Left lung (tissue), 4 donors: ENCODE measurements at regions not wholly inside any gene's neighbourhood (a gene's known extent, or its start where the extent isn't known, plus 50 kb on each side); places are given as distances from the start of the nearest gene placed in this dataset.

Source experiments
- ATAC-seq: fragments of 200-7000 bp; cut with Tn5 transposase; one replicate; pipeline ENCODE4 v1.9.1; 2020; ENCODE audit warnings: moderate library complexity
- DNase-seq, 4 donors: peaks; one replicate each; pipeline ENCODE4 v3.0.0-alpha.2; 2013 to 2020
- H3K27ac ChIP-seq, 2 donors: fragments of 200-600 bp; sonication (generic) in 1 of 2; one replicate each; pipeline versions ENCODE4 v1.5.0 to v1.8.0; 2020 to 2021
- H3K27me3 ChIP-seq, 2 donors: fragments of 200-600 bp; sonication (generic) in 1 of 2; one replicate each; pipeline versions ENCODE4 v1.5.0 to v1.8.0; 2020 to 2021
- H3K36me3 ChIP-seq, 2 donors: fragments of 200-600 bp; sonication (generic) in 1 of 2; one replicate each; pipeline versions ENCODE4 v1.5.0 to v1.8.0; 2020 to 2021
- H3K4me1 ChIP-seq, 2 donors: fragments of 200-600 bp; one replicate each; pipeline ENCODE4 v1.8.0; 2021
- H3K4me3 ChIP-seq, 2 donors: fragments of 200-600 bp; sonication (generic) in 1 of 2; one replicate each; pipeline versions ENCODE4 v1.5.0 to v1.8.0; 2020 to 2021; ENCODE audit warnings: mild to moderate bottlenecking in 1 of 2
- H3K9me3 ChIP-seq, 2 donors: fragments of 200-600 bp; sonication (generic) in 1 of 2; one replicate each; pipeline versions ENCODE4 v1.5.0 to v1.8.0; 2020 to 2021
- CTCF ChIP-seq, 2 donors: fragments of 200-600 bp; sonication (generic) in 1 of 2; IDR thresholded peaks; one replicate each; pipeline versions ENCODE4 v1.5.0 to v1.8.0; 2021; ENCODE audit warnings: antibody characterized with exemption in 2 of 2
- intact Hi-C, 2 donors: fragments of 100-400 bp; cut with DNase I; formaldehyde crosslinking; loops; one replicate each; pipeline versions ENCODE4 v1.11.2 to v1.14.2; 2022
- donor health status: DM: no; HTN: yes; CAD: no.
- donor health status: DM: no; HTN: no; CAD: no.

DNA sequence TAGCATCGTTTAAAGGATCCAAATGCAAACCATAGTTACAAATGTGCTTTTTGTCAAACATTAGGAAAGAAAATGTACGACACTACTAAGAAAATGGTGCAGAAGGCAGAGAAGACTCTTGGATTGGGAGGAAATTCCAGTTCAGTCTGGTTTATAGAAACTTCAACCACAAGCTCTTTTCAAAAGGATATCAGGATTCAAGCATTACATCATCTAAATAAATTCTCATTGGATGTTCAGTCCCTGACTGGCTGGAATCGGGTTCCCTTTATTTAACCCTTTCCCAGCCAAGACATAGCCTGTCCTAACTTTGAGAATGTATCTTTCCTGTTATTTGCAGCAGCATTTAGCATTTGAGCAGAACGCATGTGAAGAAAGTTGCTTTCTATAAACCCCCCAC is 184.6 kb downstream of the LMO4 start:
- no peaks in the 10 kb centered on the region for H3K36me3 ChIP-seq
- H3K9me3 ChIP-seq, result no peaks in the 10 kb centered on the region
- H3K27me3 ChIP-seq, result no peaks in the 10 kb centered on the region
- ATAC-seq (peak; percentile 24), DNase-seq (no peak)
- H3K27ac ChIP-seq, result peak overlapping the region in 1 of 2 donors; percentile 56
- intact Hi-C loops, result no loop called here
- no peaks in the 10 kb centered on the region for H3K4me1 ChIP-seq
- H3K4me3 ChIP-seq, result no peak overlapping the region
- TF ChIP-seq CTCF (IDR thresholded peaks at IDR 0.05), result no peak

GRCh38 chr1:87513966-87514660 is 185.4 kb downstream of the LMO4 start:
- peak; percentile 33 for ATAC-seq
- no peak for TF ChIP-seq CTCF (IDR thresholded peaks at IDR 0.05)

GRCh38 chr1:87515781-87516180 is 187.1 kb downstream of the LMO4 start:
- no peak for ATAC-seq

More at GRCh38 chr1:87513966-87514660, 185.4 kb downstream of the LMO4 start:
- Histone ChIP-seq H3K36me3 (no peaks in the 10 kb centered on the region), H3K9me3 (no peaks in the 10 kb centered on the region), H3K4me1 (no peaks in the 10 kb centered on the region), H3K27ac (no peak overlapping the region), H3K27me3 (no peaks in the 10 kb centered on the region), H3K4me3 (no peak overlapping the region)
- no peak for DNase-seq
- intact Hi-C loops, result no loop called here

GRCh38 chr1:87518794-87519193 is 190.1 kb downstream of the LMO4 start:
- DNase-seq (no peak), ATAC-seq (no peak)
- no peaks in the 10 kb centered on the region for H3K36me3 ChIP-seq
- H3K4me3 ChIP-seq, result no peak overlapping the region
- no peak overlapping the region for H3K27ac ChIP-seq
- TF ChIP-seq CTCF (IDR thresholded peaks at IDR 0.05), result no peak
- intact Hi-C loops, result no loop called here
- no peaks in the 10 kb centered on the region for H3K4me1 ChIP-seq
- no peaks in the 10 kb centered on the region for H3K9me3 ChIP-seq
- no peaks in the 10 kb centered on the region for H3K27me3 ChIP-seq

More at GRCh38 chr1:87515781-87516180, 187.1 kb downstream of the LMO4 start:
- Histone ChIP-seq H3K4me3 (no peak overlapping the region), H3K27ac (no peak overlapping the region), H3K4me1 (no peaks in the 10 kb centered on the region), H3K36me3 (no peaks in the 10 kb centered on the region), H3K27me3 (no peaks in the 10 kb centered on the region), H3K9me3 (no peaks in the 10 kb centered on the region)
- intact Hi-C loops, result no loop called here
- TF ChIP-seq CTCF (IDR thresholded peaks at IDR 0.05), result no peak
- no peak for DNase-seq

- Histone ChIP-seq H3K36me3 (no peaks in the 10 kb centered on the region), H3K4me3 (no peak overlapping the region), H3K27me3 (no peaks in the 10 kb centered on the region), H3K9me3 (no peaks in the 10 kb centered on the region), H3K4me1 (no peaks in the 10 kb centered on the region), H3K27ac (no peak overlapping the region)
- TF ChIP-seq CTCF (IDR thresholded peaks at IDR 0.05), result no peak
- ATAC-seq (no peak), DNase-seq (no peak)
- intact Hi-C loops, result no loop called here
Measured at GRCh38 chr1:87521452-87521851, 192.8 kb downstream of the LMO4 start.
